Endothelial cell of umbilical vein (primary cell): ENCODE measurements at regions not wholly inside any gene's neighbourhood (a gene's known extent, or its start where the extent isn't known, plus 50 kb on each side); places are given as distances from the start of the nearest gene placed in this dataset.

Source experiments
- BruUV-seq: library from RNA; stranded (reverse); fragments of 400-500 nt; replicated peaks from 2 replicates; lab custom pipeline; 2021; lab: Mats Ljungman, UMichigan
- CTCF ChIA-PET: fragments of 300-600, 350-600 bp; sonication (Branson Sonifier 250); formaldehyde crosslinking; loops from one replicate; lab custom pipeline; 2021; ENCODE audit warnings: antibody characterized with exemption, inconsistent platforms; lab: Charles Lee
- POLR2A ChIA-PET: fragments of 300-600, 350-600 bp; sonication (Branson Sonifier 250); formaldehyde crosslinking; loops from one replicate; lab custom pipeline; 2021; ENCODE audit warnings: antibody characterized with exemption, inconsistent platforms; lab: Charles Lee
- DNase-seq: peaks from one replicate; pipeline ENCODE4 v3.0.0-alpha.2; 2011; ENCODE audit warnings: low read depth, low spot score
- FAIRE-seq: peaks from 2 replicates; lab custom pipeline; 2011; peaks lifted over from hg19 to GRCh38; lab: Jason Lieb, UNC
- H2AFZ ChIP-seq: 2 replicates; pipeline ENCODE4 v1.6.0; 2012; ENCODE audit warnings: low read depth, low read length, control low read depth, inconsistent platforms
- H3K27ac ChIP-seq: 2 replicates; pipeline ENCODE4 v1.5.1; 2011; ENCODE audit warnings: low read depth, mild to moderate bottlenecking, control low read depth, low read length, moderate library complexity; ENCODE audit not compliant: insufficient read depth
- H3K27me3 ChIP-seq, 2 experiments: 2 replicates each; pipeline versions ENCODE4 v1.6.0 to v1.6.1; 2011; ENCODE audit warnings: low read length in 2 of 2, mixed read lengths in 1 of 2; ENCODE audit not compliant: control insufficient read depth in 2 of 2, insufficient read depth in 2 of 2
- H3K36me3 ChIP-seq, 2 experiments: 2 replicates in 1 of 2; 3 replicates in 1 of 2; pipeline ENCODE4 v1.5.1; 2011; ENCODE audit warnings: low read length in 2 of 2, mild to moderate bottlenecking in 1 of 2, moderate library complexity in 1 of 2; ENCODE audit not compliant: control insufficient read depth in 2 of 2, insufficient read depth in 2 of 2; ENCODE audit errors: extremely low read depth in 1 of 2
- H3K4me1 ChIP-seq: 3 replicates; pipeline ENCODE4 v1.5.1; 2011; ENCODE audit warnings: mild to moderate bottlenecking, low read length; ENCODE audit not compliant: control insufficient read depth, insufficient read depth; ENCODE audit errors: extremely low read depth
- H3K4me2 ChIP-seq: 2 replicates; pipeline ENCODE4 v1.6.1; 2011; ENCODE audit warnings: low read length, control low read depth, mixed read lengths; ENCODE audit not compliant: insufficient read depth
- H3K4me3 ChIP-seq, 3 experiments: fragments of 200-600 bp in 1 of 3; sonication (generic), shearing (Covaris generic) in 1 of 3; replicated peaks in 1 of 3; 2 replicates each; pipeline ENCODE4 v1.5.1; 2011 to 2016; ENCODE audit warnings: control low read depth in 3 of 3, low read length in 3 of 3, mild to moderate bottlenecking in 2 of 3, inconsistent platforms in 1 of 3, low read depth in 1 of 3, moderate library complexity in 1 of 3; ENCODE audit not compliant: insufficient read depth in 1 of 3
- H3K79me2 ChIP-seq: 2 replicates; pipeline ENCODE4 v1.6.0; 2012; ENCODE audit warnings: low read length, inconsistent platforms; ENCODE audit not compliant: control insufficient read depth, insufficient read depth
- H3K9ac ChIP-seq: replicated peaks from 2 replicates; pipeline ENCODE3; 2011; ENCODE audit warnings: low read length, control low read depth; ENCODE audit not compliant: insufficient read depth; ENCODE audit errors: extremely low read depth
- H3K9me1 ChIP-seq: replicated peaks from 3 replicates; pipeline ENCODE4 v1.6.0; 2011; ENCODE audit warnings: mild to moderate bottlenecking, low read length; ENCODE audit not compliant: control insufficient read depth, insufficient read depth; ENCODE audit errors: extremely low read depth
- H3K9me3 ChIP-seq: replicated peaks from 2 replicates; pipeline ENCODE4 v1.5.1; 2012; ENCODE audit warnings: low read length, inconsistent platforms; ENCODE audit not compliant: control insufficient read depth, insufficient read depth
- H4K20me1 ChIP-seq: replicated peaks from 2 replicates; pipeline ENCODE3; 2011; ENCODE audit warnings: mild to moderate bottlenecking, low read length; ENCODE audit not compliant: control insufficient read depth, insufficient read depth; ENCODE audit errors: extremely low read depth
- EZH2 ChIP-seq: IDR thresholded peaks from 2 replicates; pipeline ENCODE4 v1.6.1; 2012; ENCODE audit warnings: borderline replicate concordance, low read depth, mild to moderate bottlenecking, moderate library complexity, low read length, inconsistent platforms; ENCODE audit not compliant: severe bottlenecking
- FOS ChIP-seq: IDR thresholded peaks from 2 replicates; pipeline ENCODE4 v1.6.1; 2011; ENCODE audit warnings: mild to moderate bottlenecking, low read length, moderate library complexity, borderline replicate concordance; ENCODE audit not compliant: insufficient read depth
- GATA2 ChIP-seq: IDR thresholded peaks from 2 replicates; pipeline ENCODE4 v1.7.0; 2011; ENCODE audit warnings: low read depth, mild to moderate bottlenecking, moderate library complexity, mixed read lengths, low read length; ENCODE audit not compliant: insufficient read length, insufficient read depth
- JUN ChIP-seq: IDR thresholded peaks from 2 replicates; pipeline ENCODE4 v1.6.1; 2011; ENCODE audit warnings: borderline replicate concordance, low read depth; ENCODE audit not compliant: insufficient read length, insufficient read depth
- MYC ChIP-seq: IDR thresholded peaks from one replicate; pipeline ENCODE4 v1.6.1; 2011; ENCODE audit warnings: mild to moderate bottlenecking, low read depth, low read length
- POLR2A ChIP-seq: IDR thresholded peaks from 2 replicates; pipeline ENCODE4 v1.6.1; 2012; ENCODE audit warnings: low read depth, mild to moderate bottlenecking, control low read depth, low read length
- POLR2AphosphoS5 ChIP-seq: IDR thresholded peaks from 2 replicates; pipeline ENCODE4 v1.6.1; 2012; ENCODE audit warnings: low read depth, mild to moderate bottlenecking, control low read depth, low read length, moderate library complexity; ENCODE audit not compliant: insufficient read depth
- dilution Hi-C: fragments of 300-500 bp; cut with MboI; formaldehyde crosslinking; loops from one replicate; pipeline ENCODE4 v1.15.0; 2019; ENCODE audit warnings: low sequenced_read_pairs; ENCODE audit not compliant: extremely low pct_ligation_motif_present
- intact Hi-C: fragments of 100-400 bp; cut with micrococcal nuclease; formaldehyde crosslinking; loops from one replicate; pipeline ENCODE4 v1.10.0; 2022
- TF ChIP-seq, protein P1 (sequence below): IDR thresholded peaks from 2 replicates; pipeline ENCODE4 v1.6.1; 2011; ENCODE audit not compliant: insufficient read depth, insufficient read length
- TF ChIP-seq, protein P2 (sequence below), 2 donors: IDR thresholded peaks; 1 replicate in 1 of 2; 2 replicates in 1 of 2; pipeline ENCODE4 v1.5.1; 2011; ENCODE audit warnings: low read length in 2 of 2, mild to moderate bottlenecking in 2 of 2, moderate library complexity in 2 of 2, control low read depth in 1 of 2, inconsistent platforms in 1 of 2, low read depth in 1 of 2; ENCODE audit not compliant: insufficient read depth in 1 of 2; ENCODE audit errors: extremely low read depth in 1 of 2

DNA sequence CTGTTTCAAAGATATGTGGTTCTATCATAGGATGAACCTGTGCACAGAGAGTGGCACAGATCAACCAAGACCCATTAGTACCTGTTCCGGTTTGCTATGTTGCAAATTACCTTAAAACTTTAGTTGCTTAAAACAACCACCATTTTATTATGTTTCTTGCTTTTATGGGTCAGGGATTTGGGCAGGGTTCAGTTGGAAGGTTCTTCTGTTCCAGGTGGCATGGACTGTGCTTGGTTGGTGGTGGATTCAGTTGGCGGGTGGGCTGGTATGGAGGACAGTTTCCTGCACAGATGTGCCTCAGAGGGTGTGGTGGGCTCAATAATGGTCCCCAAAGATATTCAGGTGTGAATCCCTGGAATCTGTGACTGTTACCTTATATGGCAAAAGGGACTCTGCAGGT is 166.3 kb downstream of the SLC35B3 start:
- Histone ChIP-seq H3K4me2 (no peak overlapping the region), H3K9me1 (no peaks in the 10 kb centered on the region), H3K9ac (no peak overlapping the region), H3K79me2 (no peaks in the 10 kb centered on the region), H3K27ac (no peak overlapping the region), H2AFZ (no peak overlapping the region), H3K27me3 (no peaks in the 10 kb centered on the region), H3K4me3 (no peak overlapping the region), H3K4me1 (no peaks in the 10 kb centered on the region), H3K9me3 (no peaks in the 10 kb centered on the region), H3K36me3 (no peaks in the 10 kb centered on the region), H4K20me1 (no peaks in the 10 kb centered on the region)
- no peak for DNase-seq
- dilution Hi-C loops: no loop called here
- intact Hi-C loops: no loop called here
- no peak for TF ChIP-seq EZH2
- no peak for TF ChIP-seq MYC
- TF ChIP-seq JUN: no peak
- TF ChIP-seq POLR2AphosphoS5: no peak
- no peak for TF ChIP-seq FOS
- no peak for TF ChIP-seq GATA2
- TF ChIP-seq, protein P1, sequence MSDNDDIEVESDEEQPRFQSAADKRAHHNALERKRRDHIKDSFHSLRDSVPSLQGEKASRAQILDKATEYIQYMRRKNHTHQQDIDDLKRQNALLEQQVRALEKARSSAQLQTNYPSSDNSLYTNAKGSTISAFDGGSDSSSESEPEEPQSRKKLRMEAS: no peak
- TF ChIP-seq, protein P2, sequence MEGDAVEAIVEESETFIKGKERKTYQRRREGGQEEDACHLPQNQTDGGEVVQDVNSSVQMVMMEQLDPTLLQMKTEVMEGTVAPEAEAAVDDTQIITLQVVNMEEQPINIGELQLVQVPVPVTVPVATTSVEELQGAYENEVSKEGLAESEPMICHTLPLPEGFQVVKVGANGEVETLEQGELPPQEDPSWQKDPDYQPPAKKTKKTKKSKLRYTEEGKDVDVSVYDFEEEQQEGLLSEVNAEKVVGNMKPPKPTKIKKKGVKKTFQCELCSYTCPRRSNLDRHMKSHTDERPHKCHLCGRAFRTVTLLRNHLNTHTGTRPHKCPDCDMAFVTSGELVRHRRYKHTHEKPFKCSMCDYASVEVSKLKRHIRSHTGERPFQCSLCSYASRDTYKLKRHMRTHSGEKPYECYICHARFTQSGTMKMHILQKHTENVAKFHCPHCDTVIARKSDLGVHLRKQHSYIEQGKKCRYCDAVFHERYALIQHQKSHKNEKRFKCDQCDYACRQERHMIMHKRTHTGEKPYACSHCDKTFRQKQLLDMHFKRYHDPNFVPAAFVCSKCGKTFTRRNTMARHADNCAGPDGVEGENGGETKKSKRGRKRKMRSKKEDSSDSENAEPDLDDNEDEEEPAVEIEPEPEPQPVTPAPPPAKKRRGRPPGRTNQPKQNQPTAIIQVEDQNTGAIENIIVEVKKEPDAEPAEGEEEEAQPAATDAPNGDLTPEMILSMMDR (IDR thresholded peaks at IDR 0.05; ENCODE audit: extremely low read depth in 1 of 2, insufficient read depth in 1 of 2, low read depth in 1 of 2, low read length in 2 of 2): no peak
- no peak for TF ChIP-seq POLR2A
- no TSS peak for BruUV-seq
- ChIA-PET POLR2A (no interaction called here), CTCF (no interaction called here)
- FAIRE-seq: no peak
